AG09319 (cell line): ENCODE measurements at regions not wholly inside any gene's neighbourhood (a gene's known extent, or its start where the extent isn't known, plus 50 kb on each side); places are given as distances from the start of the nearest gene placed in this dataset.
"Not testable (repeated sequence)": the region's sequence is repeated elsewhere in the genome, so short reads cannot be mapped to it uniquely, and the experiment has no call there.

Experiments used
- DNase-seq: peaks from one replicate; pipeline ENCODE4 v3.0.0-alpha.2; 2010; ENCODE audit warnings: low read depth; ENCODE audit errors: extremely low read depth
- TF ChIP-seq, protein P1 (sequence below): IDR thresholded peaks from 2 replicates; pipeline ENCODE4 v1.5.1; 2011; ENCODE audit warnings: low read depth, mild to moderate bottlenecking, inconsistent platforms, low read length, moderate library complexity

DNA sequence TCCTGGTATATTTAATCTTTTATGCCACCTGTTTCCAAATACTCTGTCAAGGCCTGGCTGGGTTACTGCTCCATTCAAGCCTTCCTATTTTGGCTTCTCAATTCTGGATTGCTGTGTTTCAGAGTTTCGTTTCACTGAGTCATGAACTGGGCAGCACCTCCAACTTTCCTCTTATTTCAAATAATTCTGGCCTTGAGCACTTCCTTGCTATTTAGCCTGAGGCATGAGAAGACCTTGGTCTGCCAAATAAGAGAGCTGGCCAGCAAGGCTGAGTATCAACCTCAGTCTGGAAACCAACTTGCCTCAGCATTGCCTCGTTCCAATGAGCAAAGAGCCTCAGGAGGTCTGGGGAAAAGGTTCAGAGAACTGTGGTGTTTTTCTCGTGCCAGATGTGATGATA is 66.6 kb downstream of the TNFAIP3 start:
- TF ChIP-seq, protein P1, sequence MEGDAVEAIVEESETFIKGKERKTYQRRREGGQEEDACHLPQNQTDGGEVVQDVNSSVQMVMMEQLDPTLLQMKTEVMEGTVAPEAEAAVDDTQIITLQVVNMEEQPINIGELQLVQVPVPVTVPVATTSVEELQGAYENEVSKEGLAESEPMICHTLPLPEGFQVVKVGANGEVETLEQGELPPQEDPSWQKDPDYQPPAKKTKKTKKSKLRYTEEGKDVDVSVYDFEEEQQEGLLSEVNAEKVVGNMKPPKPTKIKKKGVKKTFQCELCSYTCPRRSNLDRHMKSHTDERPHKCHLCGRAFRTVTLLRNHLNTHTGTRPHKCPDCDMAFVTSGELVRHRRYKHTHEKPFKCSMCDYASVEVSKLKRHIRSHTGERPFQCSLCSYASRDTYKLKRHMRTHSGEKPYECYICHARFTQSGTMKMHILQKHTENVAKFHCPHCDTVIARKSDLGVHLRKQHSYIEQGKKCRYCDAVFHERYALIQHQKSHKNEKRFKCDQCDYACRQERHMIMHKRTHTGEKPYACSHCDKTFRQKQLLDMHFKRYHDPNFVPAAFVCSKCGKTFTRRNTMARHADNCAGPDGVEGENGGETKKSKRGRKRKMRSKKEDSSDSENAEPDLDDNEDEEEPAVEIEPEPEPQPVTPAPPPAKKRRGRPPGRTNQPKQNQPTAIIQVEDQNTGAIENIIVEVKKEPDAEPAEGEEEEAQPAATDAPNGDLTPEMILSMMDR: no peak
- peak; percentile 95 for DNase-seq

DNA sequence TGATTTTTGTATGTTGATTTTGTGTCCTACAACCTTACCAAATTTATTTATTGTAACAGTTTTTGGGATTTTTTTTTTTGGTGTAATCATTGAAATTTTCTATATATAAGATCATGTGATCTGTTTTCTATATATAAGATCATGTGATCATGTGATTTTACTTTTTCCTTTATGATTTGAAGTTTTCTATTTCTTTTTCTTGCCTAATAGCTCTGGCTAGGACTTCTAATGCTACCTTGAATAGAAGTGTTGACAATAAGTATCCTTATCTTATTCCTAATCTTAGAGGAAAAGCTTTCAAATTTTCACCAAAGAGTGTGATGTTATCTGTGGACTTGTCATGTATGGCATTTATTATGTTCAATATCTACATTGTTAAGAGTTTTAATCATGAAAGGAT is 69.7 kb downstream of the TNFAIP3 start:
- DNase-seq: no peak
- TF ChIP-seq, protein P1: no peak

- no peak for DNase-seq
- TF ChIP-seq, protein P1: no peak
These were observed 70.8 kb downstream of the TNFAIP3 start for GRCh38 chr6:137937834-137938233.

- TF ChIP-seq, protein P1: no peak
- DNase-seq: no peak
These were observed 71.8 kb downstream of the TNFAIP3 start for GRCh38 chr6:137938770-137939379.

DNA sequence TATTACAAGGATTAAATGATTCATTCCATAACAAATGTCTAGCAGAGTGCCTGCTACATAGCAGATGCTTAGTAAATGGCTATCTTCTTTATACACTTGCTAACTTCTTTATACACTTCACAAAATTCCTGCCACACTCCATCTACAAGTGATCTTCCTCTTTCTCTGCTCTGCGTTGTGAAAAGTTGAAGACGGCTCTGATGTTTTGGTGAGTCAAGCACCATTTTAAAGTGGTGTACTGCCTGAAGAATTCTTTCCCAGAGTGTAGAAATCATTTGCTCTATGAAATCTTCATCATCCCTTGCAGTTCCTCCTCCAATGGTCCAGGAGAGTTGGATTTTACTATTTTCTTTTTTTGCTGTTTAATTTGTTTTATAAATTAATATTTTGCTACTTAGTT is 74.9 kb downstream of the TNFAIP3 start:
- DNase-seq: no peak
- TF ChIP-seq, protein P1: no peak

- TF ChIP-seq, protein P1: no peak
- no peak for DNase-seq
These were observed 75.7 kb downstream of the TNFAIP3 start for GRCh38 chr6:137942736-137943135.

GRCh38 chr6:137944381-137944780 is 77.3 kb downstream of the TNFAIP3 start:
- not testable (repeated sequence) for DNase-seq
